ENCODE measurements at regions not wholly inside any gene's neighbourhood (a gene's known extent, or its start where the extent isn't known, plus 50 kb on each side); places are given as distances from the start of the nearest gene placed in this dataset.

DNA sequence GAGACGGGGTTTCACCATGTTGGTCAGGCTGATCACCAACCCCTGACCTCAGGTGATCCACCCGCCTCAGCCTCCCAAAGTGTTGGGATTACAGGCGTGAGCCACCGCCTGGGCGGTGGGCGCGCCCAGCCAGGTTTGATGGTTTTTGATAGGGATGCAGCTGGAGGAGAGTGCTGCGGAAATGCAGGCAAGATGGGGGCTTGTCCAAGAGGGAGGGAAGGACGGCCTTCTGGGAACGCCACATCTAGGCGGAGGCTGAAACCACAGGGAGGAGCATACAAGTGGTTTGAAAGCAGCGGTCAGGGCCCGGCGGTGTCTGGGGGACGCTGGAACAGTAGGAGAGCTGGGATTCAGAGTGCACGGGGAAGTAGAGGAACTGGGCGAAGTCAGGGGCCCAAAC is 134.6 kb downstream of the VRK1 start:
- TF ChIP-seq, protein P1, sequence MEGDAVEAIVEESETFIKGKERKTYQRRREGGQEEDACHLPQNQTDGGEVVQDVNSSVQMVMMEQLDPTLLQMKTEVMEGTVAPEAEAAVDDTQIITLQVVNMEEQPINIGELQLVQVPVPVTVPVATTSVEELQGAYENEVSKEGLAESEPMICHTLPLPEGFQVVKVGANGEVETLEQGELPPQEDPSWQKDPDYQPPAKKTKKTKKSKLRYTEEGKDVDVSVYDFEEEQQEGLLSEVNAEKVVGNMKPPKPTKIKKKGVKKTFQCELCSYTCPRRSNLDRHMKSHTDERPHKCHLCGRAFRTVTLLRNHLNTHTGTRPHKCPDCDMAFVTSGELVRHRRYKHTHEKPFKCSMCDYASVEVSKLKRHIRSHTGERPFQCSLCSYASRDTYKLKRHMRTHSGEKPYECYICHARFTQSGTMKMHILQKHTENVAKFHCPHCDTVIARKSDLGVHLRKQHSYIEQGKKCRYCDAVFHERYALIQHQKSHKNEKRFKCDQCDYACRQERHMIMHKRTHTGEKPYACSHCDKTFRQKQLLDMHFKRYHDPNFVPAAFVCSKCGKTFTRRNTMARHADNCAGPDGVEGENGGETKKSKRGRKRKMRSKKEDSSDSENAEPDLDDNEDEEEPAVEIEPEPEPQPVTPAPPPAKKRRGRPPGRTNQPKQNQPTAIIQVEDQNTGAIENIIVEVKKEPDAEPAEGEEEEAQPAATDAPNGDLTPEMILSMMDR (IDR thresholded peaks at IDR 0.05) = no peak
- no peak for TF ChIP-seq POLR2A (IDR thresholded peaks at IDR 0.05)
- TF ChIP-seq POLR2AphosphoS5 (IDR thresholded peaks at IDR 0.05) = no peak
